Psoas muscle (tissue), 7 donors: ENCODE measurements at regions not wholly inside any gene's neighbourhood (a gene's known extent, or its start where the extent isn't known, plus 50 kb on each side); places are given as distances from the start of the nearest gene placed in this dataset.

ENCODE experiments used
- ATAC-seq, 4 donors: fragments of 200-7000 bp; cut with Tn5 transposase; one replicate each; pipeline ENCODE4 v1.9.1; 2020; ENCODE audit warnings: moderate library complexity in 3 of 4, mild to moderate bottlenecking in 2 of 4
- DNase-seq, 2 donors: peaks; one replicate each; pipeline ENCODE4 v3.0.0-alpha.2; 2020
- H3K27ac ChIP-seq: fragments of 200-600 bp; one replicate; pipeline ENCODE4 v1.8.0; 2022
- H3K27me3 ChIP-seq, 3 donors: fragments of 200-600 bp in 1 of 3; one replicate each; pipeline versions ENCODE4 v1.6.1 to v1.8.0; 2013 to 2022; ENCODE audit warnings: low read length in 2 of 3, mild to moderate bottlenecking in 2 of 3, moderate library complexity in 1 of 3; ENCODE audit not compliant: insufficient read depth in 3 of 3
- H3K36me3 ChIP-seq, 2 donors: fragments of 200-600 bp in 1 of 2; one replicate each; pipeline versions ENCODE4 v1.6.1 to v1.8.0; 2013 to 2022; ENCODE audit warnings: low read depth in 1 of 2, mild to moderate bottlenecking in 1 of 2, moderate library complexity in 1 of 2; ENCODE audit not compliant: insufficient read depth in 1 of 2
- H3K4me1 ChIP-seq: fragments of 200-600 bp; one replicate; pipeline ENCODE4 v1.8.0; 2022
- H3K4me3 ChIP-seq: fragments of 200-600 bp; one replicate; pipeline ENCODE4 v1.8.0; 2022; ENCODE audit warnings: mild to moderate bottlenecking
- H3K9me3 ChIP-seq: fragments of 200-600 bp; one replicate; pipeline ENCODE4 v1.8.0; 2022
- WGBS, 3 donors: extraction: QIAGEN DNeasy Blood & Tissue Kit; methylation state at CpG; one replicate each; pipeline versions ENCODE4 v1.1.6 to v1.1.7; 2013; 5-methylcytosine and 5-hydroxymethylcytosine counted together
- intact Hi-C, 2 donors: fragments of 100-400 bp; cut with DNase I; formaldehyde crosslinking; loops; one replicate each; pipeline versions ENCODE4 v1.11.0 to v1.14.2; 2022
- TF ChIP-seq, protein P1 (sequence below): fragments of 200-600 bp; IDR thresholded peaks from one replicate; pipeline ENCODE4 v1.8.0; 2022; ENCODE audit warnings: antibody characterized with exemption
- donor health status: healthy with polysubstance abuse.
- donor health status: DM: no; HTN: no; CAD: no; lungs with moderate emphysema.
- donor health status: Bipolar disorder and iron deficiency.
- donor health status: healthy.
- donor health status: DM: yes; HTN: yes; CAD: no.
- donor health status: DM: no; HTN: no; CAD: no.
- donor health status: DM: yes; HTN: yes; CAD: no.

- H3K36me3 ChIP-seq, result no peaks in the 10 kb centered on the region
- DNase-seq, result no peak
- no peak overlapping the region for H3K4me3 ChIP-seq
- no peaks in the 10 kb centered on the region for H3K9me3 ChIP-seq
- no peaks in the 10 kb centered on the region for H3K27me3 ChIP-seq
- WGBS, 3 donors, result 86 to 93% (median 92%) methylated on average over 5 of the region's 5 CpGs
- intact Hi-C loops, result no loop called here
- H3K4me1 ChIP-seq, result no peaks in the 10 kb centered on the region
- TF ChIP-seq, protein P1, sequence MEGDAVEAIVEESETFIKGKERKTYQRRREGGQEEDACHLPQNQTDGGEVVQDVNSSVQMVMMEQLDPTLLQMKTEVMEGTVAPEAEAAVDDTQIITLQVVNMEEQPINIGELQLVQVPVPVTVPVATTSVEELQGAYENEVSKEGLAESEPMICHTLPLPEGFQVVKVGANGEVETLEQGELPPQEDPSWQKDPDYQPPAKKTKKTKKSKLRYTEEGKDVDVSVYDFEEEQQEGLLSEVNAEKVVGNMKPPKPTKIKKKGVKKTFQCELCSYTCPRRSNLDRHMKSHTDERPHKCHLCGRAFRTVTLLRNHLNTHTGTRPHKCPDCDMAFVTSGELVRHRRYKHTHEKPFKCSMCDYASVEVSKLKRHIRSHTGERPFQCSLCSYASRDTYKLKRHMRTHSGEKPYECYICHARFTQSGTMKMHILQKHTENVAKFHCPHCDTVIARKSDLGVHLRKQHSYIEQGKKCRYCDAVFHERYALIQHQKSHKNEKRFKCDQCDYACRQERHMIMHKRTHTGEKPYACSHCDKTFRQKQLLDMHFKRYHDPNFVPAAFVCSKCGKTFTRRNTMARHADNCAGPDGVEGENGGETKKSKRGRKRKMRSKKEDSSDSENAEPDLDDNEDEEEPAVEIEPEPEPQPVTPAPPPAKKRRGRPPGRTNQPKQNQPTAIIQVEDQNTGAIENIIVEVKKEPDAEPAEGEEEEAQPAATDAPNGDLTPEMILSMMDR, result no peak
- ATAC-seq, result no peak
- no peak overlapping the region for H3K27ac ChIP-seq
These were observed 81.5 kb upstream of the NEBL start for GRCh38 chr10:20978617-20979016.

GRCh38 chr10:20977300-20977699 is 80.2 kb upstream of the NEBL start:
- H3K4me1 ChIP-seq, result no peaks in the 10 kb centered on the region
- DNase-seq (no peak), ATAC-seq (no peak)
- H3K9me3 ChIP-seq, result no peaks in the 10 kb centered on the region
- WGBS, 3 donors, result 39 to 44% (median 40%) methylated on average over 5 of the region's 5 CpGs
- TF ChIP-seq, protein P1, result no peak
- H3K27me3 ChIP-seq, result no peaks in the 10 kb centered on the region
- intact Hi-C loops, result no loop called here
- H3K36me3 ChIP-seq, result no peaks in the 10 kb centered on the region
- no peak overlapping the region for H3K4me3 ChIP-seq
- H3K27ac ChIP-seq, result no peak overlapping the region

DNA sequence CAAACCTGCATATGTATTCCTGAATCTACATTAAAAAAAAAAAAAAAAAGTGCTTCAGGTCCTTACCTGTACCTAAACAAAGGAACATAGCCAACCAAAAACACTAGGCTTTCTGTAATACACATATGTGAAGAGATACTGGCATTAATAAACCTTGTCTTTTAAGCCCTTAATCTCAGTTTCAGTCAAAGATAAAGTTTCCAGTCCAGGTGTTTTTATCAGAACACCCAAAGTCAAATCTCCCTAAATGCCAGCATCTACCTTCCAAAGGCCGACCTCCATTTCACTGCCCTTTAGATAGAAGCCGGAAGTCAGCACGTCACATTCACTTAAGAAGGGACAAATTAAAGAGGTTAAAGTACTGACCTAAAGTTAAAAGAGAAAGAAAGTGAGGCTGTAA is 79.8 kb upstream of the NEBL start:
- DNase-seq (no peak), ATAC-seq (no peak)
- TF ChIP-seq, protein P1, result no peak
- Histone ChIP-seq H3K9me3 (no peaks in the 10 kb centered on the region), H3K4me1 (no peaks in the 10 kb centered on the region), H3K27ac (no peak overlapping the region), H3K27me3 (no peaks in the 10 kb centered on the region), H3K4me3 (no peak overlapping the region), H3K36me3 (no peaks in the 10 kb centered on the region)
- 70 to 86% (median 73%) methylated on average over 3 of the region's 3 CpGs for WGBS, 3 donors
- intact Hi-C loops, result no loop called here

- Histone ChIP-seq H3K27ac (no peak overlapping the region), H3K36me3 (no peaks in the 10 kb centered on the region), H3K4me3 (no peak overlapping the region), H3K27me3 (no peaks in the 10 kb centered on the region), H3K9me3 (no peaks in the 10 kb centered on the region), H3K4me1 (no peaks in the 10 kb centered on the region)
- DNase-seq (no peak), ATAC-seq (no peak)
- WGBS, 3 donors, result 82 to 90% (median 89%) methylated on average over 3 of the region's 3 CpGs
- TF ChIP-seq, protein P1, result no peak
- intact Hi-C loops, result no loop called here
These were observed 79.3 kb upstream of the NEBL start for GRCh38 chr10:20976390-20976789.

GRCh38 chr10:20975236-20975635 is 78.1 kb upstream of the NEBL start:
- Histone ChIP-seq H3K4me3 (no peak overlapping the region), H3K36me3 (no peaks in the 10 kb centered on the region), H3K27me3 (no peaks in the 10 kb centered on the region), H3K4me1 (no peaks in the 10 kb centered on the region), H3K27ac (no peak overlapping the region), H3K9me3 (no peaks in the 10 kb centered on the region)
- DNase-seq, result no peak
- intact Hi-C loops, result no loop called here
- WGBS, 3 donors, result 83 to 86% (median 83%) methylated on average over 4 of the region's 4 CpGs
- ATAC-seq, result no peak
- TF ChIP-seq, protein P1, result no peak
